ENCODE measurements at regions not wholly inside any gene's neighbourhood (a gene's known extent, or its start where the extent isn't known, plus 50 kb on each side); places are given as distances from the start of the nearest gene placed in this dataset.

DNA sequence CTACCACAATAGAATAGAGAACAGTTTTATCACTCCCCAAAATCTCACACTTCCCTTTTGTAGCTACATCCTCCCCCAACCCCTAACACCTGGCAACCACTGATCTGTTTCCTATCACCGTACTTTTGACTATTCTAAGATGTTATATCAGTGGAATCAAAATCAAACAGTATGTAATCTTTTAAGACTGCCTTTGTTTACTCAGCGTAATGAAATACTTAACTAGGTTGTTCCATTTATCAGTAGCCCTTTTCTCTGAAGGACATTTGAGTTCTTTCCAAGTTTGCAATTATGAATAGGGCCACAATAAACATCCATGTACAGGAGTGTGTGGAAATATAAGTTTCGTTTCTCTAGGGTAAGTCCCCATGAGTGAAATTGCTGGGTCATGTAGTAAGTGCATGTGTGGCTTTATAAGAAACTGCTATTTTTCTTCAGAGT, 372.3 kb downstream of the SV2B start:
- TF ChIP-seq, protein P1, sequence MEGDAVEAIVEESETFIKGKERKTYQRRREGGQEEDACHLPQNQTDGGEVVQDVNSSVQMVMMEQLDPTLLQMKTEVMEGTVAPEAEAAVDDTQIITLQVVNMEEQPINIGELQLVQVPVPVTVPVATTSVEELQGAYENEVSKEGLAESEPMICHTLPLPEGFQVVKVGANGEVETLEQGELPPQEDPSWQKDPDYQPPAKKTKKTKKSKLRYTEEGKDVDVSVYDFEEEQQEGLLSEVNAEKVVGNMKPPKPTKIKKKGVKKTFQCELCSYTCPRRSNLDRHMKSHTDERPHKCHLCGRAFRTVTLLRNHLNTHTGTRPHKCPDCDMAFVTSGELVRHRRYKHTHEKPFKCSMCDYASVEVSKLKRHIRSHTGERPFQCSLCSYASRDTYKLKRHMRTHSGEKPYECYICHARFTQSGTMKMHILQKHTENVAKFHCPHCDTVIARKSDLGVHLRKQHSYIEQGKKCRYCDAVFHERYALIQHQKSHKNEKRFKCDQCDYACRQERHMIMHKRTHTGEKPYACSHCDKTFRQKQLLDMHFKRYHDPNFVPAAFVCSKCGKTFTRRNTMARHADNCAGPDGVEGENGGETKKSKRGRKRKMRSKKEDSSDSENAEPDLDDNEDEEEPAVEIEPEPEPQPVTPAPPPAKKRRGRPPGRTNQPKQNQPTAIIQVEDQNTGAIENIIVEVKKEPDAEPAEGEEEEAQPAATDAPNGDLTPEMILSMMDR (conservative IDR thresholded peaks at IDR 0.05 in 1 of 2, IDR thresholded peaks at IDR 0.05 in 1 of 2; ENCODE audit: low read depth in 1 of 2, low read length in 2 of 2): no peak
- no peak for TF ChIP-seq EZH2 (IDR thresholded peaks at IDR 0.05; ENCODE audit: low read length, missing control alignments)
